ENCODE measurements at regions not wholly inside any gene's neighbourhood (a gene's known extent, or its start where the extent isn't known, plus 50 kb on each side); places are given as distances from the start of the nearest gene placed in this dataset.

DNA sequence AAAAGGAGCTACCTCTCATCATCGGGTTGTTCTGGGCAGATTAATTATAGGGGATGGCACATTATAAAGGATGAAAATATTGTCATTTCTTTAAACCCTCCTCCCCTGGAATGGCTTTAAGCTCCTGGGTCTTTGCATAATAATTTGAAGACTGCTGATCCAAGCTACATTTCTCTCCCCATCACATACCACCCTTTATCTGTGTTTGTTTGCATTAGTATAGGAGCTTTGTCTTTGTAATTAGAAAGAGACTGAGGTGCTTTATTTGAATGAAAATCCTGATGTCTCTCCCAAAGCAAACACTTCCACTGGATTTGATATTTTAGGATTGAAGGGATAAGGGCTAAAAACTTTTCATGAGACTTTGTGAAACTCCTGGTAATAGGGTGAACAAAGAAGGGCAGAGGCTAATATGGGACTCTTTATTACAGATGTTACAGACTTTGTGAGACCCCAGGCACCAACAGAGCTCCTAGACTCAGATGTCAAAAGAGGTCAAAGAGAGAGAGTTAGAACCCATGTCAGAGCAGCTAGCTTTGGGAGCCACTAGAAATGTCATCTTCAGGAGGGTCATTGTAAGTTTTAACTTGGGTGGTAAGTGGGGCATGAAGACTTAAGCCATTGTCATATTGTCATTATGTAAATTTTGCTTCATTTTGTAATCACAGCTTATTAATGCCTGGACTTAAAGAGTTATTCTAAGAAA is 75.3 kb upstream of the RXFP2 start:
- H3K9me3 ChIP-seq: no peaks in the 10 kb centered on the region
- DNase-seq (ENCODE audit: extremely low spot score in 2 of 2): no peak
- no peak overlapping the region for H3K27ac ChIP-seq
- intact Hi-C loops (cut with DNase I): no loop called here
- TF ChIP-seq, protein P1, sequence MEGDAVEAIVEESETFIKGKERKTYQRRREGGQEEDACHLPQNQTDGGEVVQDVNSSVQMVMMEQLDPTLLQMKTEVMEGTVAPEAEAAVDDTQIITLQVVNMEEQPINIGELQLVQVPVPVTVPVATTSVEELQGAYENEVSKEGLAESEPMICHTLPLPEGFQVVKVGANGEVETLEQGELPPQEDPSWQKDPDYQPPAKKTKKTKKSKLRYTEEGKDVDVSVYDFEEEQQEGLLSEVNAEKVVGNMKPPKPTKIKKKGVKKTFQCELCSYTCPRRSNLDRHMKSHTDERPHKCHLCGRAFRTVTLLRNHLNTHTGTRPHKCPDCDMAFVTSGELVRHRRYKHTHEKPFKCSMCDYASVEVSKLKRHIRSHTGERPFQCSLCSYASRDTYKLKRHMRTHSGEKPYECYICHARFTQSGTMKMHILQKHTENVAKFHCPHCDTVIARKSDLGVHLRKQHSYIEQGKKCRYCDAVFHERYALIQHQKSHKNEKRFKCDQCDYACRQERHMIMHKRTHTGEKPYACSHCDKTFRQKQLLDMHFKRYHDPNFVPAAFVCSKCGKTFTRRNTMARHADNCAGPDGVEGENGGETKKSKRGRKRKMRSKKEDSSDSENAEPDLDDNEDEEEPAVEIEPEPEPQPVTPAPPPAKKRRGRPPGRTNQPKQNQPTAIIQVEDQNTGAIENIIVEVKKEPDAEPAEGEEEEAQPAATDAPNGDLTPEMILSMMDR (IDR thresholded peaks at IDR 0.05): no peak
- no peaks in the 10 kb centered on the region for H3K36me3 ChIP-seq
- no peak overlapping the region for H3K4me3 ChIP-seq
- H3K27me3 ChIP-seq: no peaks in the 10 kb centered on the region
- H3K4me1 ChIP-seq: no peaks in the 10 kb centered on the region

DNA sequence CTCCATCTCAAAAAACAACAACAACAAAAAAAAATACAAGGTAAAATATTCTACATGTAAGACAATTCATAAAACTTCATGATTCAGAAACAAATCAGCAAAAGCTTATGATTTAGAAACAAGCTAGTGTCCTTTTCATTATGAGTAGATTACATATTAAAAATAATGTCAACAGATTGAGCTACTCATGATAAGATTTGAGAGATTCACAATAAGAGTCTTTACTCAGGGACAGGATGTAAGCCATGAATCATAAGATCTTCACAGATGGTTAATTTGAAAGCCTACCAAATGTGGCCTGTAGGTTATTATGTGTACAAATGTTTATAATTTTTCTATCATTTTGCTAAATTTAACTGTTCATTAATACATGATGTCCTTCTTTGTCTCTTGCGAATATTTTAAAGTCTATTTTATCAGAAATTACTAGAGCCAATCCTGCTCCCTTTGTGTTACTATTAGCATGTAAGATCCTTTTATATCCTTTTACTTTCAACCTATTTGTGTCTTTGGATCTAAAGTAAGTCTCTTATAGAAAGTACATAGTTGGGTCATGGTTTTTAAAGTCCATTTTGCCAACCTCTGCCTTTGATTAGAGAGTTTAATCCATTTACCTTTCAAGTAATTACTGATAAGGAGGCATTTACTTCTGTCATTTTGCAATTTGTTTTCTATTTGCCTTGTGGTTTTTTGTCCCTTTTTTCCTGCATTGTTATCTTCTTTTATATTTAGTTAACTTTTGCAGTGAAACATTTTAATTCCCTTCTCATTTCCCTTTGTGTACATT is 68.3 kb upstream of the RXFP2 start:
- H3K36me3 ChIP-seq: no peaks in the 10 kb centered on the region
- no peaks in the 10 kb centered on the region for H3K27me3 ChIP-seq
- intact Hi-C loops (cut with DNase I): no loop called here
- no peaks in the 10 kb centered on the region for H3K9me3 ChIP-seq
- H3K4me3 ChIP-seq: no peak overlapping the region
- DNase-seq (ENCODE audit: extremely low spot score in 2 of 2): no peak
- no peak overlapping the region for H3K27ac ChIP-seq
- TF ChIP-seq POLR2AphosphoS5 (IDR thresholded peaks at IDR 0.05; ENCODE audit: insufficient read depth in 1 of 2, low read depth in 1 of 2): no peak
- TF ChIP-seq POLR2A (IDR thresholded peaks at IDR 0.05): no peak
- H3K4me1 ChIP-seq: no peaks in the 10 kb centered on the region

DNA sequence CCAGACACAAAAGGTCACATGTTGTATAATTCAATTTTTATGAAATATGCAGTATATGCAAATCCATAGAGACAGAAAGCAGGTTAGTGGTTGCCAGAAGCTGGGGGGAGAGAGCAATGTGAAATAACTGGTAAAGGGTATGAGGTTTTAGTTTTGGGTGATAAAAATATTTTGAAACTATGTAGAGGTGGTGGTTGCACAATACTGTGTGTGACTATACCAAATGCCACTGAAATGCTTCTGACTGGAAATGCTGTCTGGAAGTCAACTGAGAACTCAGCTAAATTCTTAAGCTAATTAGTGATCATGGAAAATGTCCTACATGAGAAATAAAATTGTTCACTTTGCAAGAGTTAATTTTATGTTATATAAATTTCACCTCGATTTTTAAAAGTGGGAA is 65.3 kb upstream of the RXFP2 start:
- DNase-seq (ENCODE audit: extremely low spot score in 2 of 2): no peak
- Histone ChIP-seq H3K4me3 (no peak overlapping the region), H3K36me3 (no peaks in the 10 kb centered on the region), H3K27me3 (no peaks in the 10 kb centered on the region), H3K4me1 (no peaks in the 10 kb centered on the region), H3K9me3 (no peaks in the 10 kb centered on the region), H3K27ac (no peak overlapping the region)
- intact Hi-C loops (cut with DNase I): no loop called here
- TF ChIP-seq POLR2A (IDR thresholded peaks at IDR 0.05) (no peak), POLR2AphosphoS5 (IDR thresholded peaks at IDR 0.05; ENCODE audit: insufficient read depth in 1 of 2, low read depth in 1 of 2) (no peak)
- TF ChIP-seq, protein P1 (IDR thresholded peaks at IDR 0.05): no peak

DNA sequence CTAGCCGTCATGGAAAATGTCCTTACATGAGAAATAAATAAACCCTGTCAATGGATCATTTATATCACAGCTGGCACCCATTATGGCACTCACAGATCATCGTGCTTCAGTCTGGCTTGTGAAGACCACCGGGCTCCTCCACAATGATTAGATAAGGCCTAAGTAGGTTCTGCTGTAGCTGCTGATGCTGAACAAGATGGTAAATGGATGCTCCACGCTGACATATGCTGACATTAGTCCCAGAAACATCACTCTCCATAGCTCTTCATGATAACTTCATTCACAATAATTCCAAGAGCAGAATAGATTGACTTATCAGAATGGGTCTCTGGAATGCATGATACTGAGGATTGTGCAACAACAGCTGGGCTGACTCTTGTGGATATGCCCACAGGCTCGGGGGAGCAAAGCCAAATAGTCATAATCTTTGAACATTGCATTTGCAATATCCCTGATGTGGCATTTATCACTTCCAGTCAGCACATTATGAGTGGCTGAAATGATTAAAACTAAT is 63.8 kb upstream of the RXFP2 start:
- Histone ChIP-seq H3K4me3 (no peak overlapping the region), H3K4me1 (no peaks in the 10 kb centered on the region), H3K27ac (no peak overlapping the region), H3K36me3 (no peaks in the 10 kb centered on the region), H3K9me3 (no peaks in the 10 kb centered on the region), H3K27me3 (no peaks in the 10 kb centered on the region)
- no peak for DNase-seq (ENCODE audit: extremely low spot score in 2 of 2)
- intact Hi-C loops (cut with DNase I): no loop called here
- TF ChIP-seq, protein P1 (IDR thresholded peaks at IDR 0.05): no peak
- TF ChIP-seq POLR2AphosphoS5 (IDR thresholded peaks at IDR 0.05; ENCODE audit: insufficient read depth in 1 of 2, low read depth in 1 of 2) (no peak), POLR2A (IDR thresholded peaks at IDR 0.05) (no peak)

DNA sequence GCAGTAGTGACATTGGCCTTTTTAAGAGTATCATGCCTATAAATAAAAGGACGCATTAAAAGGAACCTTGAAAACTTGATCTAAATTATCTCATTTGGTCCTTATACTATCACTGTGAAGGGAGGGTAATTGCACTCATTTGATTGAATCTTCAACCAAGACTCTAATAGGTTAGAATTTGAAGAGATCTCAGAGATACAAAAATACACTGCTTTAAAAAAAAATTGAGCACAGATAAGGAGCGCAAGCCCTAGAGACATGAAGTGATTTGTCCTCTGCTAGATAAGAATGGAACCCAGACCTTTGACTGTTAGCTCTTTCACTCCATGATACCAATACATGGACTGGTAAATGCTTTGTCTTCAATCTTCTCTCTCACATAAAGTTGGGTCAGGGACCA is 58.2 kb upstream of the RXFP2 start:
- no peaks in the 10 kb centered on the region for H3K9me3 ChIP-seq
- DNase-seq (ENCODE audit: extremely low spot score in 2 of 2): no peak
- H3K27ac ChIP-seq: no peak overlapping the region
- TF ChIP-seq, protein P1 (IDR thresholded peaks at IDR 0.05): no peak
- TF ChIP-seq POLR2AphosphoS5 (IDR thresholded peaks at IDR 0.05; ENCODE audit: insufficient read depth in 1 of 2, low read depth in 1 of 2) (no peak), POLR2A (IDR thresholded peaks at IDR 0.05) (no peak)
- no peak overlapping the region for H3K4me3 ChIP-seq
- intact Hi-C loops (cut with DNase I): no loop called here
- no peaks in the 10 kb centered on the region for H3K27me3 ChIP-seq
- H3K4me1 ChIP-seq: no peaks in the 10 kb centered on the region
- H3K36me3 ChIP-seq: no peaks in the 10 kb centered on the region
